Heart right ventricle (tissue), 16 donors: ENCODE measurements at regions not wholly inside any gene's neighbourhood (a gene's known extent, or its start where the extent isn't known, plus 50 kb on each side); places are given as distances from the start of the nearest gene placed in this dataset.

Source experiments
- ATAC-seq, 8 donors: fragments of 200-7000 bp; cut with Tn5 transposase; one replicate each; pipeline ENCODE4 v1.9.1; 2020; ENCODE audit warnings: mild to moderate bottlenecking in 8 of 8, moderate library complexity in 8 of 8, moderate number of reproducible peaks in 1 of 8
- DNase-seq, 2 donors: peaks; one replicate each; pipeline ENCODE4 v3.0.0-alpha.2; 2020
- H3K27ac ChIP-seq, 10 donors: fragments of 200-600 bp; sonication (generic) in 2 of 10; one replicate each; pipeline versions ENCODE4 v1.5.0 to v1.8.0; 2020 to 2022; ENCODE audit warnings: mild to moderate bottlenecking in 3 of 10
- H3K27me3 ChIP-seq, 7 donors: fragments of 200-600 bp; one replicate each; pipeline ENCODE4 v1.8.0; 2021 to 2022; ENCODE audit warnings: mild to moderate bottlenecking in 2 of 7
- H3K36me3 ChIP-seq, 9 donors: fragments of 200-600 bp; sonication (generic) in 1 of 9; one replicate each; pipeline versions ENCODE4 v1.5.0 to v1.8.0; 2020 to 2022; ENCODE audit warnings: mild to moderate bottlenecking in 2 of 9
- H3K4me1 ChIP-seq, 9 donors: fragments of 200-600 bp; sonication (generic) in 1 of 9; one replicate each; pipeline versions ENCODE4 v1.5.0 to v1.8.0; 2020 to 2022; ENCODE audit warnings: mild to moderate bottlenecking in 4 of 9
- H3K4me3 ChIP-seq, 10 donors: fragments of 200-600 bp; sonication (generic) in 2 of 10; one replicate each; pipeline versions ENCODE4 v1.5.0 to v1.8.0; 2020 to 2022; ENCODE audit warnings: mild to moderate bottlenecking in 7 of 10, moderate library complexity in 2 of 10
- H3K9me3 ChIP-seq, 11 donors: fragments of 200-600 bp in 10 of 11; sonication (generic) in 2 of 11; one replicate each; pipeline versions ENCODE4 v1.5.0 to v1.8.0; 2013 to 2022; ENCODE audit warnings: mild to moderate bottlenecking in 2 of 11, control low read depth in 1 of 11, moderate library complexity in 1 of 11
- WGBS, 2 donors: extraction: QIAGEN DNeasy Blood & Tissue Kit; methylation state at CpG; one replicate each; pipeline ENCODE4 v1.1.7; 2013; ENCODE audit warnings: inconsistent platforms in 1 of 2; 5-methylcytosine and 5-hydroxymethylcytosine counted together
- intact Hi-C, 10 donors: fragments of 100-400 bp; cut with DNase I; formaldehyde crosslinking; loops; one replicate each; pipeline versions ENCODE4 v1.11.1 to v1.14.2; 2022
- TF ChIP-seq, protein P1 (sequence below), 9 donors: fragments of 200-600 bp; sonication (generic) in 2 of 9; IDR thresholded peaks; one replicate each; pipeline versions ENCODE4 v1.5.0 to v1.8.0; 2021 to 2022; ENCODE audit warnings: antibody characterized with exemption in 9 of 9, mild to moderate bottlenecking in 5 of 9, moderate library complexity in 1 of 9
- donor health status: Arrhythmogenic right ventricular cardiomyopathy.
- donor health status: ischemic (EF 13 %, LVEDD 7.1; RV severe dilation, severe dysfunction).
- donor health status: healthy with polysubstance abuse.
- donor health status: DM: no; HTN: yes; CAD: no.
- donor health status: DM: no; HTN: no; CAD: no.
- donor health status: ischemic (EF 25% LVEDD 6.9; RV normal size, moderate dysfunction).
- donor health status: ischemic (EF 25% LVEDD 5.7; RV mildly dilated, moderate dysfunction).
- donor health status: healthy.
- donor health status: DM: yes; HTN: yes; CAD: no.
- donor health status: Ischemic cardiomyopathy.
- donor health status: ischemic (EF 35%, LVEDD 5.7; RV mildly dilated, moderate dysfunction).
- donor health status: nonischemic (EF 11% LVEDD 7.7; RV severe dilation, severe dysfunction).
- donor health status: DM: yes; HTN: yes; CAD: no.
- donor health status: PGD.
- donor health status: ischemic (EF 29% LVEDD 5.4; RV normal size, mild dysfunction).
- donor health status: nonischemic (EF 23%, LVEDD 6.1; RV moderate dilation, normal function).

DNA sequence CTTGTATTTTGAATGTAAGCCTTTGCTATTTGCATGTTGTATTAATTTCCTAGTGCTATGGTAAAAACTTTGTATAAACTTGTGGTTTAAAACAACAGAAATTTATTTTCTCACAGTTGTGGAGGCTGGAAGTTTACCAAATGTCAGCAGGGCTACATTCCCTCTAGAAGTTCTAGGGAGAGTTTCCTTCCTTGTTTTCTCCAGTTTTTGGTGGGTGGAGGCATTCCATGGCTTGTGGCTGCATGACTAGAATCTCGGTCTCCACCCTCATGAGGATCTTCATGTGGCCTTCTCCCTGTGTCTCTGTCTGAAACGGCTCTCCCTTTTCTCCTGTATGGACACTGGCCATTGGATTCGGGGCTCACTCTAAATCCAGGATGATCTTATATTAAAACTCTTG is 482.2 kb upstream of the GOT2 start:
- no peak for DNase-seq
- H3K9me3 ChIP-seq = peaks cover 0 to 3% (median 0%) of the 10 kb centered on the region in 11 donors
- 86 to 87% methylated on average over 3 of the region's 3 CpGs for WGBS, 2 donors
- intact Hi-C loops = no loop called here
- no peaks in the 10 kb centered on the region for H3K27me3 ChIP-seq
- H3K36me3 ChIP-seq = no peaks in the 10 kb centered on the region
- no peak overlapping the region for H3K27ac ChIP-seq
- no peak overlapping the region for H3K4me3 ChIP-seq
- no peak for ATAC-seq
- H3K4me1 ChIP-seq = peaks cover 0 to 9% (median 4%) of the 10 kb centered on the region in 9 donors
- TF ChIP-seq, protein P1, sequence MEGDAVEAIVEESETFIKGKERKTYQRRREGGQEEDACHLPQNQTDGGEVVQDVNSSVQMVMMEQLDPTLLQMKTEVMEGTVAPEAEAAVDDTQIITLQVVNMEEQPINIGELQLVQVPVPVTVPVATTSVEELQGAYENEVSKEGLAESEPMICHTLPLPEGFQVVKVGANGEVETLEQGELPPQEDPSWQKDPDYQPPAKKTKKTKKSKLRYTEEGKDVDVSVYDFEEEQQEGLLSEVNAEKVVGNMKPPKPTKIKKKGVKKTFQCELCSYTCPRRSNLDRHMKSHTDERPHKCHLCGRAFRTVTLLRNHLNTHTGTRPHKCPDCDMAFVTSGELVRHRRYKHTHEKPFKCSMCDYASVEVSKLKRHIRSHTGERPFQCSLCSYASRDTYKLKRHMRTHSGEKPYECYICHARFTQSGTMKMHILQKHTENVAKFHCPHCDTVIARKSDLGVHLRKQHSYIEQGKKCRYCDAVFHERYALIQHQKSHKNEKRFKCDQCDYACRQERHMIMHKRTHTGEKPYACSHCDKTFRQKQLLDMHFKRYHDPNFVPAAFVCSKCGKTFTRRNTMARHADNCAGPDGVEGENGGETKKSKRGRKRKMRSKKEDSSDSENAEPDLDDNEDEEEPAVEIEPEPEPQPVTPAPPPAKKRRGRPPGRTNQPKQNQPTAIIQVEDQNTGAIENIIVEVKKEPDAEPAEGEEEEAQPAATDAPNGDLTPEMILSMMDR (IDR thresholded peaks at IDR 0.05) = no peak

DNA sequence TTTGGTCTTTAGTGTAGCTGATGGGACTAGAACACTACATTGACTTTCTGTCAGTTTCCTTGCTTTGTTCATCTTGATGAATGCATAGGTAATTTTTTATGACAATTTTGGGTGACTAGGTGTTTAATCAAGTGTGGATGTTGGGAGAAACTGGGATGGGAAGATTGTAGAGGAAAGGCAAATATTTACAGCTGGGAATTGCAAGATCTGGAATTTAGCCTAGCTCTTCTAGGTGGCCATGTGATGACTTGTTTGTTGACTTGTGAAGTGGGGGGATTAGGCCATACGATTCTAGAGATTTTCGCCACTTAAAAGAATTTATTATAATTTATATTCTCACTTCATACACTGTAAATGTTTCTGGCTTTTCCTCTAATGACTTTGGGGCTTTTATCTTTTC is 480.3 kb upstream of the GOT2 start:
- H3K27me3 ChIP-seq = no peaks in the 10 kb centered on the region
- WGBS, 2 donors = 15 to 70% methylated on average over 2 of the region's 2 CpGs
- peaks cover 0 to 19% (median 14%) of the 10 kb centered on the region in 9 donors for H3K4me1 ChIP-seq
- peaks cover 0 to 3% (median 0%) of the 10 kb centered on the region in 11 donors for H3K9me3 ChIP-seq
- no peaks in the 10 kb centered on the region for H3K36me3 ChIP-seq
- intact Hi-C loops = no loop called here
- TF ChIP-seq, protein P1 (IDR thresholded peaks at IDR 0.05) = no peak
- DNase-seq (no peak), ATAC-seq (no peak)
- no peak overlapping the region for H3K27ac ChIP-seq
- H3K4me3 ChIP-seq = no peak overlapping the region

DNA sequence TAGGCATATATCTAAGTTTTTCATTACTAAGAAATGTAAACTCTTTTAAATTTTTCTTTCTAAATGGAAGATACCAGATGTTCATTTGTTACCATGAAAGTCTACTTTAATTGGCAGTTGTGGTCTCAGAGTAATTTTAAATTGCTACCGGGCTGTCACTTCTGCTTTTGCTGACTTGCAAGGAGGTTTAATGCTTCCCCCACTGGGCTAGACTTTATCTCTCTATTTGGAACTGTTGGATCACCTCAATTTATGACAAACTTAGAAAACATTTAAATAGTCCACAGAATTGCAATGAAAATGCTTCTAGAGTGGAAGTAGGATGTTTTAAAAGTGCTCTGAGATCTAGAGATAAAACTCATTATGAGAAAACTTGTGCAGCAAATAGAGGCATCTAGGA is 479.8 kb upstream of the GOT2 start:
- peaks cover 0 to 19% (median 14%) of the 10 kb centered on the region in 9 donors for H3K4me1 ChIP-seq
- H3K4me3 ChIP-seq = no peak overlapping the region
- H3K27ac ChIP-seq = no peak overlapping the region
- TF ChIP-seq, protein P1 (IDR thresholded peaks at IDR 0.05) = no peak
- intact Hi-C loops = no loop called here
- DNase-seq = no peak
- H3K36me3 ChIP-seq = no peaks in the 10 kb centered on the region
- peaks cover 0 to 3% (median 0%) of the 10 kb centered on the region in 11 donors for H3K9me3 ChIP-seq
- 79 to 81% methylated on average over 1 of the region's 1 CpG for WGBS, 2 donors
- H3K27me3 ChIP-seq = no peaks in the 10 kb centered on the region
- no peak for ATAC-seq

DNA sequence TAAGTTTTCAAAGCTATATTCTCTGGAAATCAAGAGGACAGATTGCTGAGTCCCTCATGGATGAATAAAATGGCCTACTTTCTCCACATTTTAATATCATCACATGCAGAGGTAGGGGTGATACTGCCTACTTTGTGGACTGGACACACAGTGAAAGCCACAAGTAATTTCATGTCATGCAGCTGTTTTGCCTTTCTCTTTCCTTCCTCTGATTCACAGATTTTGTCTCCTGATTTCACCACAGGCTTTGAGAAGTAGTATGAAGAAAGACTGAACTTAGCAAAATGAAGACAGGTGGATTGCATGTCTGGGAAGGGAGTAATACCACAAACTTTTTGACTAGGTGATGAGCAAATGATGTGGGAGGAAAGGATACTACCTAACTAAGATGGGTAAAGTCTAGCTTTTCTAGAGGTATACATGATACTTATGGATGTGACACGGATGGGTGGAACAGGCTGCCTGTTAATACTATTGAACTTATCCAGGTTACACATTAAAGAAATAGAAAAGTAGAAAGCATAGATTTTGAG is 478.4 kb upstream of the GOT2 start:
- WGBS, 2 donors = 90 to 93% methylated on average over 1 of the region's 1 CpG
- TF ChIP-seq, protein P1 (IDR thresholded peaks at IDR 0.05) = no peak
- ATAC-seq = no peak

More for the DNA sequence above, 478.4 kb upstream of the GOT2 start:
- no peaks in the 10 kb centered on the region for H3K36me3 ChIP-seq
- intact Hi-C loops = no loop called here
- peaks cover 0 to 19% (median 14%) of the 10 kb centered on the region in 9 donors for H3K4me1 ChIP-seq
- DNase-seq = no peak
- no peaks in the 10 kb centered on the region for H3K9me3 ChIP-seq
- no peak overlapping the region for H3K27ac ChIP-seq
- no peak overlapping the region for H3K4me3 ChIP-seq
- no peaks in the 10 kb centered on the region for H3K27me3 ChIP-seq
